Memory B cell (primary cell): ENCODE measurements at regions not wholly inside any gene's neighbourhood (a gene's known extent, or its start where the extent isn't known, plus 50 kb on each side); places are given as distances from the start of the nearest gene placed in this dataset.

Source experiments
- ATAC-seq: fragments of 150-1000 bp; cut with Tn5 transposase; 2 replicates; pipeline ENCODE4 v1.10.0; 2021; ENCODE audit warnings: low read depth, mild to moderate bottlenecking, moderate library complexity
- DNase-seq, 2 donors: peaks; one replicate each; pipeline ENCODE4 v3.0.0; 2022; ENCODE audit warnings: low spot score in 2 of 2
- H3K27ac Mint-ChIP-seq: one replicate; pipeline ENCODE4 v1.8.0; 2022; ENCODE audit warnings: mild to moderate bottlenecking, moderate library complexity, mixed read lengths
- H3K27me3 Mint-ChIP-seq: one replicate; pipeline ENCODE4 v1.8.0; 2022; ENCODE audit warnings: mixed read lengths
- H3K36me3 Mint-ChIP-seq: one replicate; pipeline ENCODE4 v1.8.0; 2022; ENCODE audit warnings: mild to moderate bottlenecking, mixed read lengths
- H3K4me1 Mint-ChIP-seq: one replicate; pipeline ENCODE4 v1.8.0; 2022; ENCODE audit warnings: mixed read lengths
- H3K4me3 Mint-ChIP-seq: one replicate; pipeline ENCODE4 v1.8.0; 2022; ENCODE audit warnings: mild to moderate bottlenecking, moderate library complexity, mixed read lengths
- H3K9me3 Mint-ChIP-seq: one replicate; pipeline ENCODE4 v1.8.0; 2022; ENCODE audit warnings: mixed read lengths

DNA sequence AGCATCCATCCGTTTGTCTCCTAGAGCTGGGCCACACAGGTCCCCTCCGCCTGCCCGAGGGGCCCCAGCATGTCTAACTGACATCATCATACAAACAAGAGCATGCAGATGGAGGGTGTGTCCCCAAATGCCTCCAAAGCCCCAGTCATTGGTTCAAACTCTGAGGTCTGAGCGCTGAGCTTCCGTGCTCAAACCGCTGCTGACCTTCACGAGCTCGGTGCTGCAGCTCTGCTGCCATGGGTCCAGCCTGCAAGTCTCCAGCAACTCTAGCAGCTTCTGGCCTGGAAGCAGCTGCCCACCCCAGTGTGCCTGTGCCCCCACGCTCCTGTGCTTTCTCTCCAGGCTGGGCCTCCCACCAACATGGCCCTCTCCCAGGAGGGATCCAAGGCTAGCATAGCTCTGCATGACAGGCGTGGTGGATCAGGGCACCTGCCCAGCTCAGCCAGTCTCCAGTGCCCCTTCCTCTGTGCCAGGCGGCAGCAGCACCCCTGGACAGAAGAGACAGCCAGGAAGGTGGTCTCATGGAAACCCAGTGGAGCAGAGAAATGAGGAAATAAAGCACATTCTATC, 131.6 kb upstream of the PMEPA1 start:
- H3K36me3 Mint-ChIP-seq, result no peaks in the 10 kb centered on the region
- ATAC-seq, result no peak

DNA sequence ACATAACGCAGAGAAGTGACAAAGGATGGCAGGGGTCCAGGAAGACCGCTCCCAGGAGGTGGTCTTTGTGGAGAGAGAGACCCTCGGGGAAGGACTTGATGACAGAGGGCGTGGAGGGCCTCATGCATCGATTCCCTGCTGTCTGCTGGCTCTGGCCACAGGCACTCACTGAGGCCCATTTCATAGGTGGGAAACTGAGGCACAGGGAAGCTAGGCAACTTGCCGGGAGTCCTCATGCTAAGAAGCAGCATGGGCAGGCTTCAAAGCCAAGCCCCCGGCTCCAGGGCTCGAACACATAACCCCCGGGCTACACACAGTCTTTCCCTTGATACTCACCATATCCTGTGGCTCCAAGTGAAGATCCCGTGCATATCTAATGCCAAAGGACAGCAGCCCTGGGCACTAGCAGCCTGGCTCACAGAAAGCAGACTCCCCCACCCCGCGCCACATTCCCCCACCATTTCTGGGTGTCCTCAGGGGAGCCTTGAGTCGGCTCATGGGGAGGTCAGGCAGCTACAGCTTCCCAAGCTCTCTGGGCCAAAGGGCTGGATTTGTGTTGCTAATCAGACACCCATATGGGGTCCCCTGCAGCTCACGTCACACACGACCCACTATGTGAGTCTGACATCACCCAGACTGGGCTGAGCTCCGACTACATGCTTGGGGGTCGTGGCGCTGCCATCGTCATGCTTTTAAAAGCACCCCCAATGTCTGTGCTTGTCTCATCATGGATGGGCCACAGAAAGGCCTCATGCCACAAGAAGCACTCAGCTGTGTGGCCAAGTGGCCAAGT, 130.9 kb upstream of the PMEPA1 start:
- Mint-ChIP-seq H3K9me3 (no peaks in the 10 kb centered on the region), H3K27ac (no peak overlapping the region), H3K36me3 (no peaks in the 10 kb centered on the region), H3K4me1 (peaks cover 2% of the 10 kb centered on the region), H3K27me3 (peaks cover 5% of the 10 kb centered on the region), H3K4me3 (no peak overlapping the region)
- DNase-seq (no peak), ATAC-seq (no peak)

More for the DNA sequence above, 131.6 kb upstream of the PMEPA1 start:
- Mint-ChIP-seq H3K27me3 (peaks cover 5% of the 10 kb centered on the region), H3K4me3 (no peak overlapping the region), H3K4me1 (peaks cover 2% of the 10 kb centered on the region), H3K27ac (no peak overlapping the region), H3K9me3 (no peaks in the 10 kb centered on the region)
- DNase-seq, result no peak

DNA sequence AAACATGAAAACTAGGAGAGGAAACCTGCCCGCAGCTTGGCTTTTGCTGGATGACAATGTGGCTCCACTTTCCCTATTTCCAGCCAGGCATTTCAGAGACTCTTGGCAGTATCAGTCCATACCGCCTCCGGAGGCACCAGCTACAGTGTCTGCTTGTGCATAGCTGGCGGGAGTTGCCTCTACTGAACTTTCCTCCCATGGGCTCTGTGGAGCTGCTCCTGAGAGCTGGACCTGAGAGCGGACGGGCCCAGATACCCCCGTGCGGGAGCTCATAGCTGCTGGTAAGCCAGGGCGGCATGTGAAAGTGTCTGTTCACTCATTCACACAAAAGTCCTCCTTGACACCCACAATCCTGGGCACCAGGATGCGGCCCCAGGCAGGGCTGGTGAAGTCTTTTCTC, 130.3 kb upstream of the PMEPA1 start:
- Mint-ChIP-seq H3K27ac (no peak overlapping the region), H3K36me3 (no peaks in the 10 kb centered on the region), H3K9me3 (no peaks in the 10 kb centered on the region), H3K4me3 (no peak overlapping the region), H3K4me1 (peaks cover 2% of the 10 kb centered on the region), H3K27me3 (peaks cover 5% of the 10 kb centered on the region)
- DNase-seq (no peak), ATAC-seq (no peak)

DNA sequence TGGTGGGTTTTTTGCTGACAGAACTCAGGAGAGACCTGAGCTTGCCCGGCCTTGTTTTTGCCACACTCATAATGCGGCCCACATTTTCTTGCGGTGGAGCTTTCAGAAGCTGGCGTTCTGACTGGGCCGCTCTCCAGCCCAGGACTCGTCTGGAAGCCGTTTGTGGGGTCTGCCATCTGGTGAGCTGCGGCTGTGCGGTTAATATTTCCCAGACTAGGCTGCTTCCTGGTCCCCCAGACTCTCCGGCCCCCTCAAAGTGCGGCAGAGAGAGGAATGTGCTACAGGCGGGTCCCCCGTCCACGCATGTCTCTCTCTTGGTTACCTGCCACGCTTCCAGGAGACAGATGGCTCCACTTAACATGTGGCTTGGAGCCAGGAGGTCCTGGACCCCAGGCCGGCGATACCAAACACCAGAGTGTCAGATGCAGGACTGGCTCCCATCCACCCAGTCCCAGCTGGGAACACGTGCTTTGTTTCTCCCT, 128.9 kb upstream of the PMEPA1 start:
- Mint-ChIP-seq H3K27ac (no peak overlapping the region), H3K27me3 (peaks cover 3% of the 10 kb centered on the region), H3K36me3 (no peaks in the 10 kb centered on the region), H3K4me3 (no peak overlapping the region), H3K4me1 (peaks cover 2% of the 10 kb centered on the region), H3K9me3 (no peaks in the 10 kb centered on the region)
- ATAC-seq (no peak), DNase-seq (no peak)

DNA sequence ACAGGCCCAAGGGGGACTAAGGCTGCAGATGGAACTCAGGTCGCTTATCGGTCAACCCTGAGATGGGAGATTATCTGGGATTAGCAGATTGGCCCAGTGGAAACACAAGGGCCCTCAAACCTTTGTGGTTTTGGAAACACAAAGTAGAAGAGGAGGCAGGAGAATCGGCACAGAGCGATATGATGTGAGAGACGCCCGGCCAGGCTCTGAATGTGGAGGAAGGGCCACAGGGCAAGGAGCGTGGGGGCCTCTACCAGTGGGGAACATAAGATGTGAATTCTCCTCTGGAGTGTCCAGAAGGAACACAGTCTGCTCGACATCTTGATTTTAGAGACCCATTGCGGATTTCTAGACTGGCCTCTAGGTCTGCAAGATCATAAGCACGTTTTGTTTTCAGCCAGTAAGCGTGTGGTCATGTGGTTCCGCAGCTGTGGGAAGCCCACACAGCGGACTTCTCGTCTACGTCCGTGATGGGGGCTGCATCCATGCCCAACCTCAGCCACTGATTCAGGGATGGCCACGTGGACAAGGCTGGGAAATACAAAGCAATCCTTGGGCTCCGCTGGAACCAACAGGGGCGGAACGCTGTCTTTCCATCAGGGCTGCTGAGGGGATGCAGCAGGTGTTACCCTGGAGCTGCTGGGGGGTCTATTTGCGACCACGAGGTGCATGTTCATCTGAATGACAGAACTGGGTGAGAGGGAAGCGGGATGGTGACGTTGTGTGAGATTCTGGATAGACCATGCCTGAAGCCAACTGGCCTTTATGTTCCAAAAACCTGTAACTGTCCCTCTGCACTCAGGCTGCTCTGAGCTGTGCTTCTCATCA, 127.6 kb upstream of the PMEPA1 start:
- Mint-ChIP-seq H3K4me1 (peaks cover 2% of the 10 kb centered on the region), H3K9me3 (no peaks in the 10 kb centered on the region), H3K27ac (no peak overlapping the region), H3K36me3 (no peaks in the 10 kb centered on the region), H3K27me3 (peaks cover 3% of the 10 kb centered on the region), H3K4me3 (no peak overlapping the region)
- ATAC-seq, result no peak
- no peak for DNase-seq

DNA sequence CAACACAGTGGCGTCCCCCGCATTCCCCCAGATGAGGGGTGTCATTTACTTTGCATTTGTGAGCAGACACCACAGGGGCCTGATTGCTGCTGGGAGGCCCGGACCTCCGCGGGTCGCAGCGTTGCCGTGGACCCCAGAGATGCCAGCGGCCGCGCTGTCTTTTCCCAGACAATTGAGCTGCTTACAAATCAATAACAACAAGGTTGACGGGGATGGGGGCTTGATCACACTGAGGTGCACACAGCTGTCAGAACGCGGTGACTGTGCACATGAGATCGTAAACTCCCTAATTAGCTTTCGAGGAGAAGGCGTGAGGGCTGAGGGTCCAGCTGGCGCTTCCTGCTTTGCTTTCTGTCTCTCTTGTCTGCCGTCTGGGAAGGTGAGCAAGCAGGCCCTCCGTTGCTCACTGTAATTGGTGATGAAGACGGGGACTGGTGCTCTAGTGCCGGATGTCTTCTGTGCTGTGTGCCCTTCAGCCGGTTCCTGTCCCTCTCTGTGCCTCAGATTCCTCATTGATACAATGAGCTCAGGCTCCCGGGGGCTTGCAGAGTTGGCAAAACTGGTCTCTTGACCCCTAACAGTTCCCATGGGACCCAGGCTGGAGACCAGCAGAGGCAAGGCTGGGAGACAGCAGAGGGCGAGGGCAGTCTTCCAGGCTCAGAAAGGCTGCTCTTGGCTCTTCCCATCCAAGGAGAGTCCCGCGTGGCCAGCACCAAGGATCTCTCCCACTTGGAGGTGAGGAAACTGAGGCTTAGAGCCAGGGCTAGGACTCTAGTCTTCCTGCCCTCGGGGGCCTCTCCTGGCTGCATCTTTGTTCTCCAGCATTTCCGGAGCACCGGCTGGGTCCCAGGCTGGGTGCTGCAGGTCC, 126.0 kb upstream of the PMEPA1 start:
- H3K27me3 Mint-ChIP-seq, result peaks cover 3% of the 10 kb centered on the region
- ATAC-seq (no peak), DNase-seq (no peak)
- no peak overlapping the region for H3K4me3 Mint-ChIP-seq
- H3K36me3 Mint-ChIP-seq, result no peaks in the 10 kb centered on the region
- H3K27ac Mint-ChIP-seq, result no peak overlapping the region
- H3K4me1 Mint-ChIP-seq, result peaks cover 2% of the 10 kb centered on the region
- H3K9me3 Mint-ChIP-seq, result no peaks in the 10 kb centered on the region

DNA sequence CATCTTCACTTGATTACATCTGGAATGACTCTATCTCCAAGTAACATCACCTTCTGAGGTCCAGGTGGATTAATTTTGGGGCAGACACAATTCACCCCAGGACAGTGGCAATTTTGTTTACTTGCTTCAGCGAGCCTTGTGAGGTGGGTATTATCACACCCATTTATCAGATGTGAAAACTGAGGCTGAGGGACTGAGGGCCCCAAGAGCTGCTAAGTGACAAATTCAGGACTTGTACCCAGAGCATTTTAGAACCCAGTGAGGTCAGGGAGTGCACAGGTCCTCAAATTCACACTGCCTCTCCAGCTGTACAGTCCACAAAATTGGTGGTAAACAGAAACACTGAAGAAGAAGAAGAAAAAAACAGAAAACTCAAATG, 125.2 kb upstream of the PMEPA1 start:
- no peak overlapping the region for H3K27ac Mint-ChIP-seq
- H3K9me3 Mint-ChIP-seq, result no peaks in the 10 kb centered on the region
- no peaks in the 10 kb centered on the region for H3K36me3 Mint-ChIP-seq
- H3K4me3 Mint-ChIP-seq, result no peak overlapping the region
- H3K27me3 Mint-ChIP-seq, result peaks cover 3% of the 10 kb centered on the region
- DNase-seq (no peak), ATAC-seq (no peak)
- H3K4me1 Mint-ChIP-seq, result peaks cover 2% of the 10 kb centered on the region

DNA sequence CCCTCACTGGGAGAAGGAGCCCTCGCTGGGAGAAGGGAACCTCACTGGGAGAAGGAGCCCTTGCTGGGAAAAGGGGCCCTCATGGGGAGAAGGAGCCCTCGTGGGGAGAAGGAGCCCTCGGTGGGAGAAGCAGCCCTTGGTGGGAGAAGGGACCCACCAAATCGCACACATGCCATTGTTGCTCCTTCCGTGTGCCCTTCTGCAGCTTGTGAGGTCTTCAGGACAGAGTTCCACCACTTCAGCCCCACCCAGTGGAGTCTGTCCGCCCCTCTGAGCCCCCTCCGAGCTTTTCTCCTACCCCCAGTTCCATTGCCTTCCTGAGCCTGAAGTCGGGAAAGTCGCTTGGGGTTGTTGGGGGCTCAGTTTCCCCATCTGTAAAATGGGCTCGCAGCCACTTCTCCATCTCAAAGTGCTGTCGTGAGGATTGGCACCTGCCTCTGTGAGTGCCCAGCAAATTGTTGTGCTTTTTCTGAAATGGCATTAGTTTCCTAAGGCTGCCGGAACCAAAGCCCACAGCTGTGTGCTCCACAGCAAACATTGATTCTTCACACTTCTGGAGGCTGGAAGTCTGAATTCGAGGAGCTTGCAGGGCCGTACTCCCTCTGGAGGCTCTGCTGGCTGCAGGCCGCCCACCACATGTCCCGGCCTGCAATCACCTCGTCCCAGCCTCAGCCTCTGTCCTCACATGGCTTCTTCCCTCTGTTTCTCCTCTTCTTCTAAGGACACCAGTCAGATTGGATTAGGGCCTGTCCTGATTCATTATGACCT, 124.7 kb upstream of the PMEPA1 start:
- H3K27me3 Mint-ChIP-seq, result peaks cover 3% of the 10 kb centered on the region
- no peak overlapping the region for H3K4me3 Mint-ChIP-seq
- no peaks in the 10 kb centered on the region for H3K36me3 Mint-ChIP-seq
- H3K9me3 Mint-ChIP-seq, result no peaks in the 10 kb centered on the region
- no peak for ATAC-seq
- H3K4me1 Mint-ChIP-seq, result no peaks in the 10 kb centered on the region
- no peak for DNase-seq
- H3K27ac Mint-ChIP-seq, result no peak overlapping the region

DNA sequence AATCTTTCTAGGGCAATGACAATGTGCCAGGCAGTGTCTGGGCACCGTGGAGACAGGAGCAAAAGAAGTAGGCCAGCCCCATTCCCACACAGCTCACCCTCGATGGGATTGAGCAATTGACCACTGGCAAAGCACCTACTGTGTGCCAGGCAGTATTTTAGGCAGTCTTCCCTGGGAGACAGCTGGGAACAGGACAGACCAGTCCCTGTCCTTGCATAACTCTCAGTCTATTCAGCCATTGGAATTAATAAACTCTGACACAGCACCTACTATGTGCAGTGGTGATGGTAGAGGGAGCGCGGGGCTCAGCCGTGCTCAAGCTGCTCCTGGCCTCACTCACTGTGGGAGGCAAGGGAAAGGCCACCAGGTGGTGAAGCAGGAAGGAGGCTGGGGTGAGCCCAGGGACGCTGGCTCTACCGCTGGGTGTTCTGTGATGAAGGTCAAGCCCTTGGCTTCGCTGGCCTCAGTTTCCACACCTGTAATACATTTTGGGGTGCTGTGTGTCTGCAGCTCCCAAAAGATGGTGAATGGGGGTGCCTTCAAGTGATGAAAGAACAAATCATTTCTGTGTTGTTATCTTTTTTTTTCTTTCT, 122.3 kb upstream of the PMEPA1 start:
- no peak for ATAC-seq
- Mint-ChIP-seq H3K4me3 (no peak overlapping the region), H3K9me3 (no peaks in the 10 kb centered on the region), H3K27me3 (no peaks in the 10 kb centered on the region), H3K27ac (no peak overlapping the region), H3K36me3 (no peaks in the 10 kb centered on the region), H3K4me1 (no peaks in the 10 kb centered on the region)
- DNase-seq, result no peak

DNA sequence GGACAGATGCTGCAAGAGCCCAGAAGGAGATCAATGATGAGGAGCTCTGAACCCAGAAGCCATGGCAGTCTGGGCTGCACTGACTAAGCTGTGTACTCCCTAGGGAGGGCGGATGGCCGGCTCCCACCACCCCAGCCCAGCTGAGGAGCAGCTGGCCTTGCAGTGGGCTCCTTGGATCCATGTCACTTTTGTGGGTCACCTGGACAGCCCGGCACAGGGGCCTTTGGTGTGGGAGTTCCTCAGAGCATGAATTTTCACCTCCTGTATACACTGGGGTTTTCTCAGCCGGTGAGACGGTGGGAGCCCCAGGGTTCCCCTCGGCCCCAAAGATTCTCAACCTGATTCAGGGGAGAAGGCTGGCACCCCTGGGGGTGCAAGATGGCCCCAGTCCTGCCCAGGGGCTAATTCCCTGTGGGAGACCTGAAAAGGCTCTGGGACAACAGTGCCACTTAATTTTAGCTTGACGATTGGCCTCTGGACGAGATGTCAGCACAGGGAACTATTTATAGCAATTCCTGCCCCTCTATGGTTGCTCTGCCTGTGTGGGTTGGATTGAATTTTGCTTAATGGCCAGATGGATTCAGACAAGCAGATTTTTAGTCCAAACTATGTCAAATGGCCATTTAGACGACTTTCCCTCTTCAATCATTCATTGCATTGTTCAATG, 121.6 kb upstream of the PMEPA1 start:
- H3K9me3 Mint-ChIP-seq, result no peaks in the 10 kb centered on the region
- no peak for DNase-seq
- H3K27me3 Mint-ChIP-seq, result no peaks in the 10 kb centered on the region
- no peaks in the 10 kb centered on the region for H3K36me3 Mint-ChIP-seq
- no peaks in the 10 kb centered on the region for H3K4me1 Mint-ChIP-seq
- no peak overlapping the region for H3K27ac Mint-ChIP-seq
- ATAC-seq, result no peak
- no peak overlapping the region for H3K4me3 Mint-ChIP-seq

DNA sequence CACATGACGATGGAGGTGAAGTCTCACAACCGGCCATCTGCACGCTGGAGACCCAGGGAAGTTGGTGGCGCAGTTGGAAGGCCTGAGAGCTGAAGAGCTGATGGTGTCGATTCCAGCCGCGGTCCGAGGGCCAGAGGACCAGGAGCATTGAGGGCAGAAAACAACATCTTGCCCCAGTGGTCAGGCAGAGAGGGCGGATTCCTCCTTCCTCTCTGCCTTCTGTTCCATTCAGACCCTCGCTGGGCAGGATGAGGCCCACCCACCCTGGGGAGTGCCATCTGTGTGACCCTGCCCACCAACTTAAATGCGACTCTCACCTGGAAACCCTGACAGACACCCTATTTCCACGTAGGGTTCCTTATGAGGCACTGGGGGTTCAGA, 120.7 kb upstream of the PMEPA1 start:
- H3K4me3 Mint-ChIP-seq, result no peak overlapping the region
- H3K9me3 Mint-ChIP-seq, result no peaks in the 10 kb centered on the region
- H3K27ac Mint-ChIP-seq, result no peak overlapping the region
- no peak for DNase-seq
- H3K4me1 Mint-ChIP-seq, result no peaks in the 10 kb centered on the region
- H3K27me3 Mint-ChIP-seq, result peaks cover under 1% of the 10 kb centered on the region
- no peaks in the 10 kb centered on the region for H3K36me3 Mint-ChIP-seq
- ATAC-seq, result no peak

DNA sequence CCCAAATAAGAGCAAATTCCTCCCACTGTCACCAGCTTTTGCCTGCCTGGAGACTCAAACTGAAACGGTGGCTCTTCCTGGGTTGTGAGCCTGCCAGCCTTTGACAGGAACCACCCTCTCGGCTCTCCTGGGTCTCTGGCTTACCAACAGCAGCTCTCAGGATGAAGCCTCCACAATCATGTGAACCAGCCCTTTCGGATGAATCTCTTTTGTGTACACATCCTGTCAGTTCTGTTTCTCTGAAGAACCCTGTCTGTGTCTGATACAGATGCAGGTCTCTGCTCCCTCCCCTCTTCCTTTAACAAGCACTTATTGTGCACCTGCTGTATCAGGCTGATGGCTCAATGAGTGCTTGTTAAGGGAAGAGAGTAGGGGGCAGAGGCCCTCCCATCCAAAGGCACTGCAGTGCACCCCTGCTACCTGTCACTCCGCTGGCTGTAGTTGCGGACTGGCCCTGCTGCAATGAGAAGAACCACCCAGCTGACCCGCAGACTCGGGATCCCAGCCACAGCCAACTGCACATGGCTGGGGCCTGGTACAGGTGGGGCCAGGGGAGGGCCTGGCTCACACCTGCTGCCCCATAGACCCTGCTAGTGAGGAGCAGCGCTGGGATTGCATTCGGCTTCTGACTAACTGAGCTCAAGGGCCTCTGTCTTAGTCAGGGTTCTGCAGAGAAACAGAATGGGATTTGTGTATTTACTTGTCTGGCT, 120.1 kb upstream of the PMEPA1 start:
- no peaks in the 10 kb centered on the region for H3K4me1 Mint-ChIP-seq
- H3K36me3 Mint-ChIP-seq, result no peaks in the 10 kb centered on the region
- no peak overlapping the region for H3K4me3 Mint-ChIP-seq
- H3K9me3 Mint-ChIP-seq, result no peaks in the 10 kb centered on the region
- ATAC-seq (no peak), DNase-seq (no peak)
- peaks cover 4% of the 10 kb centered on the region for H3K27me3 Mint-ChIP-seq
- no peak overlapping the region for H3K27ac Mint-ChIP-seq
